H9 (cell line): ENCODE measurements at regions not wholly inside any gene's neighbourhood (a gene's known extent, or its start where the extent isn't known, plus 50 kb on each side); places are given as distances from the start of the nearest gene placed in this dataset.

ENCODE experiments used
- DNase-seq: peaks from one replicate; pipeline ENCODE4 v3.0.0-alpha.2; 2017
- H2AFZ ChIP-seq: one replicate; pipeline ENCODE4 v1.6.1; 2013; ENCODE audit warnings: mild to moderate bottlenecking, low read length, control low read depth, moderate library complexity
- H2AK5ac ChIP-seq: 2 replicates; pipeline ENCODE4 v1.6.1; 2013; ENCODE audit warnings: low read length, control low read depth, mixed read lengths; ENCODE audit not compliant: insufficient read length
- H2BK120ac ChIP-seq: one replicate; pipeline ENCODE4 v1.6.1; 2013; ENCODE audit warnings: low read depth, mild to moderate bottlenecking, low read length, control low read depth, inconsistent platforms; ENCODE audit not compliant: poor library complexity, severe bottlenecking
- H2BK12ac ChIP-seq: 2 replicates; pipeline ENCODE4 v1.6.1; 2013; ENCODE audit warnings: low read length, control low read depth, mixed read lengths, low read depth; ENCODE audit not compliant: insufficient read length
- H2BK15ac ChIP-seq: 2 replicates; pipeline ENCODE4 v1.6.1; 2013; ENCODE audit warnings: low read depth, low read length, control low read depth
- H2BK20ac ChIP-seq: one replicate; pipeline ENCODE4 v1.6.1; 2013; ENCODE audit warnings: low read depth, mild to moderate bottlenecking, low read length, control low read depth, inconsistent platforms; ENCODE audit not compliant: poor library complexity, severe bottlenecking
- H2BK5ac ChIP-seq: 2 replicates; pipeline ENCODE4 v1.6.1; 2013; ENCODE audit warnings: low read length, control low read depth, mixed read lengths; ENCODE audit not compliant: insufficient read length
- H3K14ac ChIP-seq: 2 replicates; pipeline ENCODE4 v1.6.1; 2013; ENCODE audit warnings: low read length, control low read depth; ENCODE audit not compliant: insufficient read depth
- H3K18ac ChIP-seq: 2 replicates; pipeline ENCODE4 v1.6.1; 2013; ENCODE audit warnings: low read depth, mild to moderate bottlenecking, mixed read lengths, low read length, control low read depth; ENCODE audit not compliant: insufficient read length
- H3K23ac ChIP-seq: 2 replicates; pipeline ENCODE4 v1.6.1; 2013; ENCODE audit warnings: low read length, control low read depth, mixed read lengths, low read depth; ENCODE audit not compliant: insufficient read length
- H3K23me2 ChIP-seq: 2 replicates; pipeline ENCODE4 v1.6.1; 2013; ENCODE audit warnings: low read depth, mild to moderate bottlenecking, mixed read lengths, low read length, control low read depth; ENCODE audit not compliant: insufficient read length, poor library complexity, severe bottlenecking
- H3K27ac ChIP-seq: 2 replicates; pipeline ENCODE4 v1.5.1; 2013; ENCODE audit warnings: low read length, control low read depth, mixed read lengths, low read depth; ENCODE audit not compliant: insufficient read length
- H3K27me3 ChIP-seq: 2 replicates; pipeline ENCODE4 v1.6.1; 2013; ENCODE audit warnings: low read length, control low read depth, inconsistent platforms; ENCODE audit not compliant: insufficient read depth
- H3K4ac ChIP-seq: 2 replicates; pipeline ENCODE4 v1.6.1; 2013; ENCODE audit warnings: low read depth, mild to moderate bottlenecking, control low read depth, inconsistent platforms, low read length, moderate library complexity
- H3K4me1 ChIP-seq: 2 replicates; pipeline ENCODE4 v1.6.1; 2013; ENCODE audit warnings: low read length, control low read depth, inconsistent platforms; ENCODE audit not compliant: insufficient read depth
- H3K4me2 ChIP-seq: 2 replicates; pipeline ENCODE4 v1.6.1; 2013; ENCODE audit warnings: low read length, control low read depth, mixed read lengths; ENCODE audit not compliant: insufficient read length, insufficient read depth
- H3K56ac ChIP-seq: 2 replicates; pipeline ENCODE4 v1.6.1; 2013; ENCODE audit warnings: low read depth, mild to moderate bottlenecking, mixed read lengths, low read length, control low read depth; ENCODE audit not compliant: insufficient read length
- H3K79me1 ChIP-seq: 2 replicates; pipeline ENCODE4 v1.6.1; 2013; ENCODE audit warnings: low read depth, mild to moderate bottlenecking, moderate library complexity, low read length, control low read depth, inconsistent platforms; ENCODE audit not compliant: insufficient read depth, poor library complexity, severe bottlenecking
- H3K79me2 ChIP-seq: 2 replicates; pipeline ENCODE4 v1.6.1; 2013; ENCODE audit warnings: low read length, control low read depth, inconsistent platforms; ENCODE audit not compliant: insufficient read depth
- H3K9ac ChIP-seq: 2 replicates; pipeline ENCODE4 v1.6.1; 2013; ENCODE audit warnings: low read length, control low read depth, mixed read lengths; ENCODE audit not compliant: insufficient read length; ENCODE audit errors: extremely low read depth
- H3K9me3 ChIP-seq: one replicate; pipeline ENCODE4 v1.6.1; 2013; ENCODE audit warnings: low read depth, low read length, inconsistent platforms; ENCODE audit not compliant: control insufficient read depth
- H3T11ph ChIP-seq: one replicate; pipeline ENCODE4 v1.6.1; 2013; ENCODE audit warnings: mild to moderate bottlenecking, low read length, control low read depth, inconsistent platforms
- H4K20me1 ChIP-seq: one replicate; pipeline ENCODE4 v1.6.1; 2013; ENCODE audit not compliant: control insufficient read depth, insufficient read length, insufficient read depth
- H4K5ac ChIP-seq: 2 replicates; pipeline ENCODE4 v1.6.1; 2013; ENCODE audit warnings: low read depth, mild to moderate bottlenecking, mixed read lengths, low read length, control low read depth; ENCODE audit not compliant: insufficient read length
- H4K8ac ChIP-seq: replicated peaks from 2 replicates; pipeline ENCODE4 v1.6.1; 2013; ENCODE audit warnings: low read length, control low read depth, mixed read lengths, low read depth; ENCODE audit not compliant: insufficient read length
- H4K91ac ChIP-seq: 2 replicates; pipeline ENCODE4 v1.6.1; 2013; ENCODE audit warnings: low read depth, mild to moderate bottlenecking, moderate library complexity, mixed read lengths, low read length, control low read depth; ENCODE audit not compliant: insufficient read length
- H3K27ac Mint-ChIP-seq, 3 experiments: 2 replicates in 2 of 3; 3 replicates in 1 of 3; pipeline ENCODE4 v1.8.0; 2020 to 2021; ENCODE audit warnings: mixed read lengths in 3 of 3, mild to moderate bottlenecking in 1 of 3, moderate library complexity in 1 of 3
- H3K27me3 Mint-ChIP-seq: 2 replicates; pipeline ENCODE4 v1.8.0; 2021; ENCODE audit warnings: low read depth, mild to moderate bottlenecking, moderate library complexity, mixed read lengths
- H3K36me3 Mint-ChIP-seq, 3 experiments: 2 replicates in 2 of 3; 3 replicates in 1 of 3; pipeline ENCODE4 v1.8.0; 2020 to 2021; ENCODE audit warnings: low read depth in 3 of 3, mixed read lengths in 3 of 3; ENCODE audit not compliant: insufficient read depth in 1 of 3
- H3K4me1 Mint-ChIP-seq, 2 experiments: 2 replicates each; pipeline ENCODE4 v1.8.0; 2020; ENCODE audit warnings: mixed read lengths in 2 of 2
- H3K4me3 Mint-ChIP-seq, 2 experiments: 2 replicates in 1 of 2; 3 replicates in 1 of 2; pipeline ENCODE4 v1.8.0; 2020 to 2021; ENCODE audit warnings: mild to moderate bottlenecking in 2 of 2, mixed read lengths in 2 of 2, moderate library complexity in 1 of 2
- H3K9me3 Mint-ChIP-seq, 2 experiments: 2 replicates in 1 of 2; 3 replicates in 1 of 2; pipeline ENCODE4 v1.8.0; 2020; ENCODE audit warnings: mild to moderate bottlenecking in 2 of 2, mixed read lengths in 2 of 2, moderate library complexity in 1 of 2
- WGBS: extraction: QIAGEN DNeasy Blood & Tissue Kit; methylation state at CpG from one replicate; pipeline ENCODE4 v1.1.7; 2013; ENCODE audit warnings: missing lambda C conversion rate, low lambda C conversion rate, mixed read lengths; ENCODE audit not compliant: insufficient read length; ENCODE audit errors: extremely low coverage; 5-methylcytosine and 5-hydroxymethylcytosine counted together
- TF ChIP-seq, protein P1 (sequence below): fragments of 200-600 bp; sonication (generic); conservative IDR thresholded peaks from 3 replicates; pipeline ENCODE4 v1.8.0; 2021; ENCODE audit warnings: antibody characterized with exemption, mild to moderate bottlenecking

DNA sequence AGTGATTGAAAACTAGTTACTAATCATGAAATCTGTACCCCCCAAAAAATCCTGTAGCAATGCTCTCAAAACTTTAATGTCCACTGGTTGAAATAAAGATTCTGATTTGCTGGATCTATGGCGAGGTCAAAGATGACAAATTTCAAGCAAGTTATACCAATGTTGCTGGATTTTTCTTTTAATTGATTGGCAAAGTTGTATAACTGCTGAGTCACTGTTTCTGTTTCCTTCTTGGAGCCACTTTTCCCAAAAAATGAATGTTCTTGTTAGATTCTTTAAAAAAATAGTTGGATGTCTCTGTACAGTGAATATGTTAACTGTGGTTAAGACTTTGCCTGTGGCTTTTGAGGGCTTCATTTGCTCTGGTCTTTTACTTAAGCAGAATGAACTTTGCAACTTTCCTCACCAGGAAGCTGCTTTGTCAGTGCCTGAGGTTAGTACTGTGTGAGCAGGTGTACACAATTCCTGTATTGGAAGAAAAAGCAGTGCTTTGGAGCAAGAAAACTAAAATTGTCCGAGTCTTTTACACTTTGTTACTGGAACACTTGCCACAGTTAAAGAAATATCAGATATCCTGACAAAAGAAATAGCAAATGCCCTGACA lies 1211.9 kb downstream of the MRPL39 start:
- no peak overlapping the region for H3K9ac ChIP-seq
- H3K18ac ChIP-seq, result no peak overlapping the region
- no peak overlapping the region for H3T11ph ChIP-seq
- H2BK20ac ChIP-seq, result no peak overlapping the region
- no peak overlapping the region for H4K5ac ChIP-seq
- H3K4me1 Mint-ChIP-seq, result no peaks in the 10 kb centered on the region; a peak in 1 of 4 replicates
- TF ChIP-seq, protein P1, sequence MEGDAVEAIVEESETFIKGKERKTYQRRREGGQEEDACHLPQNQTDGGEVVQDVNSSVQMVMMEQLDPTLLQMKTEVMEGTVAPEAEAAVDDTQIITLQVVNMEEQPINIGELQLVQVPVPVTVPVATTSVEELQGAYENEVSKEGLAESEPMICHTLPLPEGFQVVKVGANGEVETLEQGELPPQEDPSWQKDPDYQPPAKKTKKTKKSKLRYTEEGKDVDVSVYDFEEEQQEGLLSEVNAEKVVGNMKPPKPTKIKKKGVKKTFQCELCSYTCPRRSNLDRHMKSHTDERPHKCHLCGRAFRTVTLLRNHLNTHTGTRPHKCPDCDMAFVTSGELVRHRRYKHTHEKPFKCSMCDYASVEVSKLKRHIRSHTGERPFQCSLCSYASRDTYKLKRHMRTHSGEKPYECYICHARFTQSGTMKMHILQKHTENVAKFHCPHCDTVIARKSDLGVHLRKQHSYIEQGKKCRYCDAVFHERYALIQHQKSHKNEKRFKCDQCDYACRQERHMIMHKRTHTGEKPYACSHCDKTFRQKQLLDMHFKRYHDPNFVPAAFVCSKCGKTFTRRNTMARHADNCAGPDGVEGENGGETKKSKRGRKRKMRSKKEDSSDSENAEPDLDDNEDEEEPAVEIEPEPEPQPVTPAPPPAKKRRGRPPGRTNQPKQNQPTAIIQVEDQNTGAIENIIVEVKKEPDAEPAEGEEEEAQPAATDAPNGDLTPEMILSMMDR, result no peak
- H3K4me1 ChIP-seq, result peaks cover 2% of the 10 kb centered on the region; the same call in 1 of the 2 replicates
- no peaks in the 10 kb centered on the region for H3K23me2 ChIP-seq
- H4K91ac ChIP-seq, result no peak overlapping the region
- no peak overlapping the region for H2BK15ac ChIP-seq
- no peaks in the 10 kb centered on the region for H3K79me1 ChIP-seq
- H3K27me3 ChIP-seq, result no peaks in the 10 kb centered on the region
- no CpG with 5 or more reads among the region's 2 CpGs for WGBS
- H3K4me3 Mint-ChIP-seq, result no peak overlapping the region
- H3K27ac Mint-ChIP-seq, result no peak overlapping the region
- no peak overlapping the region for H2AFZ ChIP-seq
- H3K27ac ChIP-seq, result no peak overlapping the region
- H3K27me3 Mint-ChIP-seq, result no peaks in the 10 kb centered on the region; the same call in 1 of the 2 replicates
- H3K4ac ChIP-seq, result no peak overlapping the region
- no peak overlapping the region for H2AK5ac ChIP-seq
- DNase-seq, result no peak
- H4K8ac ChIP-seq, result no peak overlapping the region
- no peaks in the 10 kb centered on the region for H4K20me1 ChIP-seq
- no peak overlapping the region for H2BK12ac ChIP-seq
- no peaks in the 10 kb centered on the region for H3K9me3 ChIP-seq
- H2BK5ac ChIP-seq, result no peak overlapping the region
- no peak overlapping the region for H2BK120ac ChIP-seq
- H3K9me3 Mint-ChIP-seq, result peaks cover 20 to 27% of the 10 kb centered on the region in 2 experiments
- H3K14ac ChIP-seq, result no peak overlapping the region
- H3K4me2 ChIP-seq, result no peak overlapping the region
- H3K79me2 ChIP-seq, result no peaks in the 10 kb centered on the region
- H3K36me3 Mint-ChIP-seq, result no peaks in the 10 kb centered on the region; a peak in 1 of 7 replicates
- no peak overlapping the region for H3K56ac ChIP-seq
- H3K23ac ChIP-seq, result no peak overlapping the region
